GM12878 (cell line): ENCODE measurements at regions not wholly inside any gene's neighbourhood (a gene's known extent, or its start where the extent isn't known, plus 50 kb on each side); places are given as distances from the start of the nearest gene placed in this dataset.

Experiments
- BCL11A ChIP-seq: IDR thresholded peaks from 2 replicates; pipeline ENCODE4 v1.6.1; 2011; ENCODE audit warnings: low read depth, low read length
- EP300 ChIP-seq, 2 experiments: fragments of 150-350 bp in 1 of 2; IDR thresholded peaks; 2 replicates each; pipeline ENCODE4 v1.6.1; 2011 to 2012; ENCODE audit warnings: low read depth in 2 of 2, low read length in 2 of 2, borderline replicate concordance in 1 of 2, improper control_type of control experiment in 1 of 2, inconsistent platforms in 1 of 2; ENCODE audit not compliant: control insufficient read depth in 1 of 2
- JUND ChIP-seq: IDR thresholded peaks from 2 replicates; pipeline ENCODE4 v1.6.1; 2012; ENCODE audit warnings: low read depth, mild to moderate bottlenecking, low read length, improper control_type of control experiment, moderate library complexity
- MEF2A ChIP-seq: IDR thresholded peaks from 2 replicates; pipeline ENCODE4 v1.6.1; 2011; ENCODE audit warnings: low read depth, mild to moderate bottlenecking, low read length, moderate library complexity; ENCODE audit not compliant: insufficient read depth
- POLR2AphosphoS5 ChIP-seq: IDR thresholded peaks from 2 replicates; pipeline ENCODE4 v1.6.1; 2011; ENCODE audit warnings: mild to moderate bottlenecking, low read length, inconsistent platforms
- RAD21 ChIP-seq: IDR thresholded peaks from 2 replicates; pipeline ENCODE4 v1.6.1; 2011; ENCODE audit warnings: mild to moderate bottlenecking, low read depth, low read length, moderate library complexity; ENCODE audit not compliant: insufficient read depth
- RAD51 ChIP-seq: fragments of 450-650 bp; IDR thresholded peaks from 2 replicates; pipeline ENCODE4 v1.6.1; 2016; ENCODE audit warnings: moderate library complexity, mild to moderate bottlenecking, inconsistent platforms
- TCF7 ChIP-seq: IDR thresholded peaks from 2 replicates; pipeline ENCODE4 v1.6.1; 2014; ENCODE audit warnings: antibody characterized with exemption, borderline replicate concordance
- ZNF24 ChIP-seq: fragments of 450-650 bp; IDR thresholded peaks from 2 replicates; pipeline ENCODE4 v1.6.1; 2017; ENCODE audit warnings: antibody characterized with exemption, mild to moderate bottlenecking
- TF ChIP-seq, protein P1 (sequence below), 3 experiments: IDR thresholded peaks in 2 of 3; conservative IDR thresholded peaks in 1 of 3; 2 replicates each; pipeline ENCODE4 v1.5.1; 2011; ENCODE audit warnings: low read depth in 3 of 3, low read length in 3 of 3, mild to moderate bottlenecking in 3 of 3, control low read depth in 2 of 3, moderate library complexity in 2 of 3, inconsistent platforms in 1 of 3, mixed read lengths in 1 of 3; ENCODE audit not compliant: control insufficient read depth in 2 of 3, insufficient read depth in 1 of 3; ENCODE audit errors: extremely low read depth in 1 of 3

- TF ChIP-seq, protein P1, sequence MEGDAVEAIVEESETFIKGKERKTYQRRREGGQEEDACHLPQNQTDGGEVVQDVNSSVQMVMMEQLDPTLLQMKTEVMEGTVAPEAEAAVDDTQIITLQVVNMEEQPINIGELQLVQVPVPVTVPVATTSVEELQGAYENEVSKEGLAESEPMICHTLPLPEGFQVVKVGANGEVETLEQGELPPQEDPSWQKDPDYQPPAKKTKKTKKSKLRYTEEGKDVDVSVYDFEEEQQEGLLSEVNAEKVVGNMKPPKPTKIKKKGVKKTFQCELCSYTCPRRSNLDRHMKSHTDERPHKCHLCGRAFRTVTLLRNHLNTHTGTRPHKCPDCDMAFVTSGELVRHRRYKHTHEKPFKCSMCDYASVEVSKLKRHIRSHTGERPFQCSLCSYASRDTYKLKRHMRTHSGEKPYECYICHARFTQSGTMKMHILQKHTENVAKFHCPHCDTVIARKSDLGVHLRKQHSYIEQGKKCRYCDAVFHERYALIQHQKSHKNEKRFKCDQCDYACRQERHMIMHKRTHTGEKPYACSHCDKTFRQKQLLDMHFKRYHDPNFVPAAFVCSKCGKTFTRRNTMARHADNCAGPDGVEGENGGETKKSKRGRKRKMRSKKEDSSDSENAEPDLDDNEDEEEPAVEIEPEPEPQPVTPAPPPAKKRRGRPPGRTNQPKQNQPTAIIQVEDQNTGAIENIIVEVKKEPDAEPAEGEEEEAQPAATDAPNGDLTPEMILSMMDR (IDR thresholded peaks at IDR 0.05 in 2 of 3, conservative IDR thresholded peaks at IDR 0.05 in 1 of 3; ENCODE audit: control insufficient read depth in 2 of 3, extremely low read depth in 1 of 3, insufficient read depth in 1 of 3, low read depth in 3 of 3, low read length in 3 of 3) = no peak
- TF ChIP-seq BCL11A = no peak
- no peak for TF ChIP-seq RAD21
- TF ChIP-seq EP300 (IDR thresholded peaks at IDR 0.05; ENCODE audit: borderline replicate concordance in 1 of 2, control insufficient read depth in 1 of 2, low read depth in 2 of 2, low read length in 2 of 2) = no peak
- no peak for TF ChIP-seq JUND
- no peak for TF ChIP-seq POLR2AphosphoS5
- TF ChIP-seq RAD51 = no peak
- no peak for TF ChIP-seq MEF2A
- TF ChIP-seq ZNF24 = no peak
- no peak for TF ChIP-seq TCF7
Measured at GRCh38 chr18:70870292-70870691, 581.4 kb downstream of the SOCS6 start.
